GM12891 (cell line): ENCODE measurements at regions not wholly inside any gene's neighbourhood (a gene's known extent, or its start where the extent isn't known, plus 50 kb on each side); places are given as distances from the start of the nearest gene placed in this dataset.

Experiments
- PAX5 ChIP-seq: IDR thresholded peaks from 2 replicates; pipeline ENCODE4 v1.6.1; 2011; ENCODE audit warnings: low read length, moderate library complexity, mild to moderate bottlenecking; ENCODE audit not compliant: insufficient read depth, severe bottlenecking
- POLR2A ChIP-seq: IDR thresholded peaks from 2 replicates; pipeline ENCODE4 v1.6.1; 2011; ENCODE audit warnings: low read depth, low read length, control low read depth

GRCh38 chrX:113399506-113400192, 559.0 kb upstream of the AMOT start:
- no peak for TF ChIP-seq PAX5
- TF ChIP-seq POLR2A = no peak
